Spleen (tissue), 11 donors: ENCODE measurements at regions not wholly inside any gene's neighbourhood (a gene's known extent, or its start where the extent isn't known, plus 50 kb on each side); places are given as distances from the start of the nearest gene placed in this dataset.

Source experiments
- DNase-seq: peaks from one replicate; pipeline ENCODE4 v3.0.0-alpha.2; 2020
- H3K27ac ChIP-seq, 8 donors: fragments of 200-600 bp; sonication (generic) in 7 of 8; 1 replicate in 4 of 8; 2 replicates in 4 of 8; pipeline versions ENCODE4 v1.5.0 to v1.8.0; 2016 to 2021; ENCODE audit warnings: inconsistent platforms in 4 of 8, mild to moderate bottlenecking in 4 of 8, moderate library complexity in 1 of 8
- H3K27me3 ChIP-seq, 7 donors: fragments of 200-600 bp; sonication (generic) in 6 of 7; replicated peaks in 1 of 7; 1 replicate in 4 of 7; 2 replicates in 3 of 7; pipeline versions ENCODE4 v1.5.0 to v1.8.0; 2016 to 2021; ENCODE audit warnings: inconsistent platforms in 3 of 7, mild to moderate bottlenecking in 1 of 7
- H3K36me3 ChIP-seq, 6 donors: fragments of 200-600 bp; sonication (generic) in 5 of 6; 1 replicate in 4 of 6; 2 replicates in 2 of 6; pipeline versions ENCODE4 v1.5.0 to v1.8.0; 2016 to 2021; ENCODE audit warnings: inconsistent platforms in 2 of 6
- H3K4me1 ChIP-seq, 6 donors: fragments of 200-600 bp; sonication (generic) in 5 of 6; 1 replicate in 3 of 6; 2 replicates in 3 of 6; pipeline versions ENCODE4 v1.5.0 to v1.8.0; 2016 to 2021; ENCODE audit warnings: inconsistent platforms in 3 of 6
- H3K4me3 ChIP-seq, 8 donors: fragments of 200-600 bp; sonication (generic) in 7 of 8; 1 replicate in 4 of 8; 2 replicates in 4 of 8; pipeline versions ENCODE4 v1.5.0 to v1.8.0; 2016 to 2021; ENCODE audit warnings: inconsistent platforms in 4 of 8, mild to moderate bottlenecking in 4 of 8, moderate library complexity in 2 of 8
- H3K9me3 ChIP-seq, 8 donors: fragments of 200-600 bp; sonication (generic) in 7 of 8; 1 replicate in 4 of 8; 2 replicates in 4 of 8; pipeline versions ENCODE4 v1.5.0 to v1.8.0; 2016 to 2021; ENCODE audit warnings: inconsistent platforms in 4 of 8
- CTCF ChIP-seq, 11 experiments: fragments of 200-600 bp in 7 of 11; fragments of 450-650 bp in 4 of 11; sonication (generic) in 4 of 11; IDR thresholded peaks in 8 of 11; conservative IDR thresholded peaks in 3 of 11; 1 replicate in 7 of 11; 2 replicates in 4 of 11; pipeline versions ENCODE4 v1.4.0 to v1.8.0; 2016 to 2021; ENCODE audit warnings: antibody characterized with exemption in 11 of 11, inconsistent platforms in 4 of 11, mild to moderate bottlenecking in 1 of 11
- POLR2A ChIP-seq, 3 donors: fragments of 450-650 bp; IDR thresholded peaks; one replicate each; pipeline ENCODE4 v1.5.1; 2017; ENCODE audit warnings: antibody characterized with exemption in 3 of 3, mild to moderate bottlenecking in 1 of 3
- POLR2AphosphoS5 ChIP-seq, 3 donors: sonication (generic); formaldehyde crosslinking; IDR thresholded peaks; one replicate each; pipeline ENCODE4 v1.5.1; 2017; ENCODE audit warnings: antibody characterized with exemption in 3 of 3
- WGBS, 5 donors: extraction: QIAGEN DNeasy Blood & Tissue Kit in 3 of 5; methylation state at CpG; one replicate each; pipeline versions ENCODE4 v1.1.5 to v1.1.7; 2013 to 2018; 5-methylcytosine and 5-hydroxymethylcytosine counted together
- intact Hi-C: fragments of 100-400 bp; cut with DNase I; formaldehyde crosslinking; loops from one replicate; pipeline ENCODE4 v1.15.0; 2023; ENCODE audit warnings: low total_unique reads
- donor health status: healthy with polysubstance abuse.
- donor health status: DM: no; HTN: no; CAD: no; lungs with moderate emphysema.
- donor health status: DM: no; HTN: no; CAD: no.
- donor health status: Bipolar disorder and iron deficiency.
- donor health status: healthy.
- donor health status: DM: no; HTN: no; CAD: no.
- donor health status: DM: yes; HTN: yes; CAD: no.

- TF ChIP-seq CTCF (IDR thresholded peaks at IDR 0.05 in 8 of 11, conservative IDR thresholded peaks at IDR 0.05 in 3 of 11), result no peak
- no peak for TF ChIP-seq POLR2AphosphoS5 (IDR thresholded peaks at IDR 0.05)
- no peak for TF ChIP-seq POLR2A (IDR thresholded peaks at IDR 0.05)
- no peak overlapping the region for H3K4me3 ChIP-seq
- DNase-seq, result no peak
- H3K27ac ChIP-seq, result no peak overlapping the region
- 86 to 92% (median 87%) methylated on average over 5 of the region's 5 CpGs for WGBS, 5 donors
- peaks cover 0 to 21% (median 0%) of the 10 kb centered on the region in 7 donors for H3K27me3 ChIP-seq
- H3K4me1 ChIP-seq, result peaks cover 0 to 11% (median 5%) of the 10 kb centered on the region in 6 donors
- H3K9me3 ChIP-seq, result no peaks in the 10 kb centered on the region
- intact Hi-C loops, result no loop called here
- H3K36me3 ChIP-seq, result no peaks in the 10 kb centered on the region
Measured at GRCh38 chr10:118395947-118396346, 53.8 kb upstream of the FAM204A start.

GRCh38 chr10:118394301-118395200 is 52.4 kb upstream of the FAM204A start:
- intact Hi-C loops, result no loop called here
- Histone ChIP-seq H3K27ac (no peak overlapping the region), H3K4me1 (peaks cover 0 to 11% (median 5%) of the 10 kb centered on the region in 6 donors), H3K4me3 (no peak overlapping the region), H3K36me3 (no peaks in the 10 kb centered on the region), H3K27me3 (peaks cover 0 to 28% (median 0%) of the 10 kb centered on the region in 7 donors), H3K9me3 (peaks cover 0 to under 1% (median 0%) of the 10 kb centered on the region in 8 donors)
- TF ChIP-seq CTCF (IDR thresholded peaks at IDR 0.05 in 8 of 11, conservative IDR thresholded peaks at IDR 0.05 in 3 of 11) (no peak), POLR2AphosphoS5 (IDR thresholded peaks at IDR 0.05) (no peak), POLR2A (IDR thresholded peaks at IDR 0.05) (no peak)
- no peak for DNase-seq
- WGBS, 5 donors, result 13 to 22% (median 18%) methylated on average over 8 of the region's 8 CpGs

GRCh38 chr10:118392761-118393160 is 50.6 kb upstream of the FAM204A start:
- peaks cover 0 to 18% (median 16%) of the 10 kb centered on the region in 8 donors for H3K9me3 ChIP-seq
- DNase-seq, result no peak
- peaks cover 0 to 28% (median 0%) of the 10 kb centered on the region in 7 donors for H3K27me3 ChIP-seq
- no peak overlapping the region for H3K4me3 ChIP-seq
- intact Hi-C loops, result no loop called here
- H3K27ac ChIP-seq, result no peak overlapping the region
- H3K36me3 ChIP-seq, result no peaks in the 10 kb centered on the region
- H3K4me1 ChIP-seq, result peaks cover 0 to 11% (median 5%) of the 10 kb centered on the region in 6 donors
- 71 to 85% (median 83%) methylated on average over 5 of the region's 5 CpGs for WGBS, 5 donors
- TF ChIP-seq POLR2AphosphoS5 (IDR thresholded peaks at IDR 0.05) (no peak), POLR2A (IDR thresholded peaks at IDR 0.05) (no peak), CTCF (IDR thresholded peaks at IDR 0.05 in 8 of 11, conservative IDR thresholded peaks at IDR 0.05 in 3 of 11) (no peak)
